GM12891 (cell line): ENCODE measurements at regions not wholly inside any gene's neighbourhood (a gene's known extent, or its start where the extent isn't known, plus 50 kb on each side); places are given as distances from the start of the nearest gene placed in this dataset.

Experiments used
- POLR2A ChIP-seq: IDR thresholded peaks from 2 replicates; pipeline ENCODE4 v1.6.1; 2011; ENCODE audit warnings: low read depth, low read length, control low read depth
- POLR2AphosphoS5 ChIP-seq: IDR thresholded peaks from 2 replicates; pipeline ENCODE4 v1.6.1; 2011; ENCODE audit warnings: low read depth, low read length, control low read depth

DNA sequence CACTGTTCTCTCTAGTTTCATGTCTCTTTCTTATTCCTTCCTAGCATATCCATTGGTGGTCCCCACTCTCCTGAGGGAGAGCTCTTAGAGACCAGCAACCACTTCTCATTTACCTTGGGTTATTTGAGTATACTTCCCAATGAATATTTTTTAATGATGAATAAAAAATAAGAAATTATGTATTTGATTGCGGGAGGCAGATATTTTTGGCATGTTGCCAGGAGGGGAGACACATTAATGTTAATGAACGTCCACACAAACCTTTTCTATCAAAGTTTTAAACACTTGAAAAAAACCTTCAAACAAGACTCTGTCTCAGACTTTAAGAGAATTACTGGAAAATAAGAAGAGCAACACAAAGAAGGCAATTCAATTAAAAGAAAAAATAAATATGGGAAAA, 260.6 kb upstream of the MAGI2 start:
- TF ChIP-seq POLR2A, result no peak
- no peak for TF ChIP-seq POLR2AphosphoS5
